ENCODE measurements at regions not wholly inside any gene's neighbourhood (a gene's known extent, or its start where the extent isn't known, plus 50 kb on each side); places are given as distances from the start of the nearest gene placed in this dataset.
"Not testable (repeated sequence)": the region's sequence is repeated elsewhere in the genome, so short reads cannot be mapped to it uniquely, and the experiment has no call there.

GRCh38 chr12:127048525-127048924 is 1218.4 kb upstream of the TMEM132C start:
- not testable (repeated sequence) for H3K27me3 ChIP-seq (ENCODE audit: control insufficient read depth in 2 of 2, insufficient read depth in 2 of 2, low read length in 2 of 2); H3K9me3 ChIP-seq (ENCODE audit: control insufficient read depth in 2 of 2, low read length in 2 of 2); H3K36me3 ChIP-seq (ENCODE audit: control insufficient read depth in 2 of 2, insufficient read depth in 2 of 2, low read length in 2 of 2); H3K27ac ChIP-seq (ENCODE audit: low read depth in 2 of 2, low read length in 2 of 2); H3K4me3 ChIP-seq (ENCODE audit: low read length in 2 of 2); H3K4me1 ChIP-seq (ENCODE audit: control insufficient read depth in 2 of 2, insufficient read depth in 2 of 2, low read length in 2 of 2); H3K9ac ChIP-seq (ENCODE audit: low read depth in 1 of 2, low read length in 2 of 2)

GRCh38 chr12:127051139-127051538 is 1215.8 kb upstream of the TMEM132C start:
- no peaks in the 10 kb centered on the region for H3K4me1 ChIP-seq (ENCODE audit: control insufficient read depth in 2 of 2, insufficient read depth in 2 of 2, low read length in 2 of 2)

DNA sequence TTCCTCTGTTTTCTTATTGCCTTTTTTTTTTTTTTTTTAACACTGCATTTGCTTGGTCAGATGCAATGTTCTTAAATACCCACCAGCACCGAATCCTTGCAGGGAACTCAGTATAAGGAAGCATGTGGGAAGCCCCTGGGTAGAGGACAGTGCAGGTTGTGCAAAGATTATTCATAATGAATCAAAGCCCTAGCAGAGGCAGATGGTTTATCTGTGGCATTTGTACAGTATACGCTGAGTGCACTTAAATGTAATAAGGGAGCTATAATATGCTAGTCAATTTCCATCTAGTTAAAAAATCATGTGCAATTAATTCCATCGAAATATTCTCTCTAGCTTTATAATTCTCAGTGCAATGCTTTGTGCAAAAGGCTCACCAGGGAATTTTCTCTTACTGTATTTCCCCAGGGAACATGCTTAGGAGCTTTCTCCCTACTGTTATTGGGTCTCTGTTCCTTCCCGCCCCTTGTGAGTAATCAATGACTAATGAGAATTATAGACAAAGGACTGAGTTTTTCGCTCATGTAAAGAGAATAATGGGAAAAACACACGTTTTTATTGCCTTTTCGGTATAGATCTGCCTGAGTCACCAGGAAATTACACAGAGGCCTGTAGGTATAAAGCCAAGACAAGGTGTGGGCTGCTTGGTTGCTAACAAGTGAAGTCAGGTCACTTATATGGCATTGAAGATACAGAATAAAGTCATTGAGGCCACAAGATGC is 1214.3 kb upstream of the TMEM132C start:
- Histone ChIP-seq H3K4me1 (ENCODE audit: control insufficient read depth in 2 of 2, insufficient read depth in 2 of 2, low read length in 2 of 2) (no peaks in the 10 kb centered on the region), H3K9me3 (ENCODE audit: control insufficient read depth in 2 of 2, low read length in 2 of 2) (no peaks in the 10 kb centered on the region), H3K27me3 (ENCODE audit: control insufficient read depth in 2 of 2, insufficient read depth in 2 of 2, low read length in 2 of 2) (no peaks in the 10 kb centered on the region), H3K36me3 (ENCODE audit: control insufficient read depth in 2 of 2, insufficient read depth in 2 of 2, low read length in 2 of 2) (no peaks in the 10 kb centered on the region), H3K4me3 (ENCODE audit: low read length in 2 of 2) (no peak overlapping the region), H3K27ac (ENCODE audit: low read depth in 2 of 2, low read length in 2 of 2) (no peak overlapping the region), H3K9ac (ENCODE audit: low read depth in 1 of 2, low read length in 2 of 2) (no peak overlapping the region)

More at GRCh38 chr12:127051139-127051538, 1215.8 kb upstream of the TMEM132C start:
- Histone ChIP-seq H3K36me3 (ENCODE audit: control insufficient read depth in 2 of 2, insufficient read depth in 2 of 2, low read length in 2 of 2) (no peaks in the 10 kb centered on the region), H3K9me3 (ENCODE audit: control insufficient read depth in 2 of 2, low read length in 2 of 2) (no peaks in the 10 kb centered on the region), H3K9ac (ENCODE audit: low read depth in 1 of 2, low read length in 2 of 2) (no peak overlapping the region), H3K27ac (ENCODE audit: low read depth in 2 of 2, low read length in 2 of 2) (no peak overlapping the region), H3K27me3 (ENCODE audit: control insufficient read depth in 2 of 2, insufficient read depth in 2 of 2, low read length in 2 of 2) (no peaks in the 10 kb centered on the region), H3K4me3 (ENCODE audit: low read length in 2 of 2) (no peak overlapping the region)

DNA sequence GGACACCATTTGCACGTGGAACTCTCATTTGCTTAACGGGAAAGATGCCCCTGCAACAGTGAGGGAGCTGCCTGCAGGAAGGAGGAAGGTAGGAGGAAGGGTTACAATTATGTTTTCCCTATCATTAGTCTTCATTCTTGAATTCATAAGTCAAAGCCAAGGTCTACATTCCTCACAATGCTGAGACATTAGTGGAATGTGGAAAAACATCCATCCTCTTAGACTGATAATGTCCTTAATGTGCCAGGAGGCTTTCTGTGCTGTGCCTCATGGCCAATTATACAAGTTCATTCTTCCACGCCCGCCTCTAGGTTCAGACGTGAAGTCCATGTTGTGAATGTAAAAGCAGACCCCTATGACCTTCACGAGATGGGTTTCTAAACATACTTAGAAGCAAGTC is 1212.4 kb upstream of the TMEM132C start:
- no peaks in the 10 kb centered on the region for H3K36me3 ChIP-seq (ENCODE audit: control insufficient read depth in 2 of 2, insufficient read depth in 2 of 2, low read length in 2 of 2)
- no peaks in the 10 kb centered on the region for H3K27me3 ChIP-seq (ENCODE audit: control insufficient read depth in 2 of 2, insufficient read depth in 2 of 2, low read length in 2 of 2)
- H3K4me1 ChIP-seq (ENCODE audit: control insufficient read depth in 2 of 2, insufficient read depth in 2 of 2, low read length in 2 of 2): no peaks in the 10 kb centered on the region
- H3K9ac ChIP-seq (ENCODE audit: low read depth in 1 of 2, low read length in 2 of 2): no peak overlapping the region
- H3K27ac ChIP-seq (ENCODE audit: low read depth in 2 of 2, low read length in 2 of 2): no peak overlapping the region
- no peaks in the 10 kb centered on the region for H3K9me3 ChIP-seq (ENCODE audit: control insufficient read depth in 2 of 2, low read length in 2 of 2)
- no peak overlapping the region for H3K4me3 ChIP-seq (ENCODE audit: low read length in 2 of 2)

GRCh38 chr12:127060310-127060847 is 1206.6 kb upstream of the TMEM132C start:
- no peaks in the 10 kb centered on the region for H3K9me3 ChIP-seq (ENCODE audit: control insufficient read depth in 2 of 2, low read length in 2 of 2)
- H3K27ac ChIP-seq (ENCODE audit: low read depth in 2 of 2, low read length in 2 of 2): peak overlapping the region in 1 of 2 donors; percentile 61
- no peaks in the 10 kb centered on the region for H3K36me3 ChIP-seq (ENCODE audit: control insufficient read depth in 2 of 2, insufficient read depth in 2 of 2, low read length in 2 of 2)

DNA sequence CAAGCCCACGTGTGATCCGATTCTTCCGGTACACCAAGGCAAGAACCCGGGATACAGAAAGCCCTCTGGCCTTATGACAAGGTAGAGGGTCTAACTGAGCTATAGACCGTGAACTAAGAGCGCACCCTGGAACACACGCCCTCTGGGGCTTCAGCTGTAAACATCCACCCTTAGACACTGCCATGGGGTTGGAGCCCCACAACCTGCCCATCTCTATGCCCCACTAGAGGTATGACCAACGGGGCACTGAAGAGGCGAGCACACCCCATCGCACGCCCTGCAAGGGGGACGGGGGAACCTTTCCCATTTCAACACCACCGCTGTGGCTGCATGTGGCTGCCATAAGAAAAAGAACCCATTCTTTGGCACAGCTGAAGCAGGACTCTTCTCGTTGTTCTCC is 1206.0 kb upstream of the TMEM132C start:
- peak overlapping the region in 1 of 2 donors; percentile 82 for H3K4me3 ChIP-seq (ENCODE audit: low read length in 2 of 2)
- H3K27ac ChIP-seq (ENCODE audit: low read depth in 2 of 2, low read length in 2 of 2): peak overlapping the region in 1 of 2 donors; percentile 61
- no peaks in the 10 kb centered on the region for H3K27me3 ChIP-seq (ENCODE audit: control insufficient read depth in 2 of 2, insufficient read depth in 2 of 2, low read length in 2 of 2)
- H3K4me1 ChIP-seq (ENCODE audit: control insufficient read depth in 2 of 2, insufficient read depth in 2 of 2, low read length in 2 of 2): no peaks in the 10 kb centered on the region
- H3K9ac ChIP-seq (ENCODE audit: low read depth in 1 of 2, low read length in 2 of 2): peak overlapping the region in 1 of 2 donors; percentile 56
- H3K36me3 ChIP-seq (ENCODE audit: control insufficient read depth in 2 of 2, insufficient read depth in 2 of 2, low read length in 2 of 2): no peaks in the 10 kb centered on the region
- H3K9me3 ChIP-seq (ENCODE audit: control insufficient read depth in 2 of 2, low read length in 2 of 2): no peaks in the 10 kb centered on the region

More at GRCh38 chr12:127060310-127060847, 1206.6 kb upstream of the TMEM132C start:
- no peaks in the 10 kb centered on the region for H3K4me1 ChIP-seq (ENCODE audit: control insufficient read depth in 2 of 2, insufficient read depth in 2 of 2, low read length in 2 of 2)
- peak overlapping the region in 1 of 2 donors; percentile 56 for H3K9ac ChIP-seq (ENCODE audit: low read depth in 1 of 2, low read length in 2 of 2)
- peak overlapping the region; percentile 38 to 82 for H3K4me3 ChIP-seq (ENCODE audit: low read length in 2 of 2)
- H3K27me3 ChIP-seq (ENCODE audit: control insufficient read depth in 2 of 2, insufficient read depth in 2 of 2, low read length in 2 of 2): no peaks in the 10 kb centered on the region

- H3K27ac ChIP-seq (ENCODE audit: low read depth in 2 of 2, low read length in 2 of 2): no peak overlapping the region
- H3K9ac ChIP-seq (ENCODE audit: low read depth in 1 of 2, low read length in 2 of 2): no peak overlapping the region
- peak overlapping the region in 1 of 2 donors; percentile 82 for H3K4me3 ChIP-seq (ENCODE audit: low read length in 2 of 2)
- H3K36me3 ChIP-seq (ENCODE audit: control insufficient read depth in 2 of 2, insufficient read depth in 2 of 2, low read length in 2 of 2): no peaks in the 10 kb centered on the region
- H3K4me1 ChIP-seq (ENCODE audit: control insufficient read depth in 2 of 2, insufficient read depth in 2 of 2, low read length in 2 of 2): no peaks in the 10 kb centered on the region
- H3K9me3 ChIP-seq (ENCODE audit: control insufficient read depth in 2 of 2, low read length in 2 of 2): no peaks in the 10 kb centered on the region
- no peaks in the 10 kb centered on the region for H3K27me3 ChIP-seq (ENCODE audit: control insufficient read depth in 2 of 2, insufficient read depth in 2 of 2, low read length in 2 of 2)
Measured at GRCh38 chr12:127063339-127064072, 1203.5 kb upstream of the TMEM132C start.

DNA sequence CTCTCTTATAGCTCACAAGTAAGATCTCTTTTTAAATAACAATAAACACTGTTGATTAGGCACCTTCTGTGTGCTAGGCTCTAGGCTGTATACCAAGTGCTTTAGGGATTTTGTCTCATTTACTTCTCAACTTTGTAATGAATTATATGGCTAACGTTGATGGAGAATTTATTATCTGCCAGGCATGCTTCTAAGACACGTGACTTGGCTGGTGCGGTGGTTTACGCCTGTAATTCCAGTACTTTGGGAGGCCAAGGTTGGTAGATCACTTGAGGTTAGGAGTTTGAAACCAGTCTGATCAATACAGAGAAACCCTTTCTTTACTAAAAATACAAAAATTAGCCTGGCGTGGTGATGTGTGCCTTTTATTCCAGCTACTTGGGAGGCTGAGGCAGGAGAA is 1202.8 kb upstream of the TMEM132C start:
- Histone ChIP-seq H3K9ac (ENCODE audit: low read depth in 1 of 2, low read length in 2 of 2) (no peak overlapping the region), H3K27me3 (ENCODE audit: control insufficient read depth in 2 of 2, insufficient read depth in 2 of 2, low read length in 2 of 2) (no peaks in the 10 kb centered on the region), H3K4me1 (ENCODE audit: control insufficient read depth in 2 of 2, insufficient read depth in 2 of 2, low read length in 2 of 2) (no peaks in the 10 kb centered on the region), H3K4me3 (ENCODE audit: low read length in 2 of 2) (no peak overlapping the region), H3K27ac (ENCODE audit: low read depth in 2 of 2, low read length in 2 of 2) (no peak overlapping the region), H3K9me3 (ENCODE audit: control insufficient read depth in 2 of 2, low read length in 2 of 2) (no peaks in the 10 kb centered on the region), H3K36me3 (ENCODE audit: control insufficient read depth in 2 of 2, insufficient read depth in 2 of 2, low read length in 2 of 2) (no peaks in the 10 kb centered on the region)

GRCh38 chr12:127065595-127065994 is 1201.4 kb upstream of the TMEM132C start:
- no peaks in the 10 kb centered on the region for H3K27me3 ChIP-seq (ENCODE audit: control insufficient read depth in 2 of 2, insufficient read depth in 2 of 2, low read length in 2 of 2)
- no peak overlapping the region for H3K4me3 ChIP-seq (ENCODE audit: low read length in 2 of 2)
- no peak overlapping the region for H3K9ac ChIP-seq (ENCODE audit: low read depth in 1 of 2, low read length in 2 of 2)

DNA sequence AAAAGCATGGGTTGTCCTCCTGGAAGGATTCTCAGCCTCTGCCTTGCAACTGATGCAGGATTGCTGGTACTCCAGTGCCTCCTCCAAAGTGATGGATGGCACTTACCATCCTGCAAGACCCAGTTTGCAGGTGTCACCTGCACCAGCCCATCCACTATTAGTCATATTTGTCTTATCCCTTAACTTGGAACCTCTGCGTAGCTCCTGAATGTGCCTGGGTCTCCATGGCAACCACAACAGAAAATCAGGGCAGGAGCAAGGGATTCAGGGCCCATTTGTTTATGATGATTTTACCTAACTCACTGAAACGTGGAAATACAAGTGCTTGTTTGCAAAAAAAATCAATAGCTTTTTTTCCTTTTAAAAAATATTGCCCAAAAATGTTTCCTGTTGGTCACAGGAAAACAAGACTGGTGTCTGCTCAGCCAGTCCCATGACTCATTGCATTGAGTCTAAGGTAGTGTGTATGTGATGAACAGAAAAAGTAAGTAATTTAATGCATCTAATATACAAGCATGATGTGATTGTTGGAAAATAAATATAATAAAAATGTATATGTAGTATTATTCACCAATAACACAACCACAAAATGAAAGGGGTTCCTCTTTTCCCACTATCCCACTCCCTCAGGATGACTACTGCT is 1196.3 kb upstream of the TMEM132C start:
- Histone ChIP-seq H3K4me3 (ENCODE audit: low read length in 2 of 2) (no peak overlapping the region), H3K4me1 (ENCODE audit: control insufficient read depth in 2 of 2, insufficient read depth in 2 of 2, low read length in 2 of 2) (no peaks in the 10 kb centered on the region), H3K9ac (ENCODE audit: low read depth in 1 of 2, low read length in 2 of 2) (no peak overlapping the region), H3K36me3 (ENCODE audit: control insufficient read depth in 2 of 2, insufficient read depth in 2 of 2, low read length in 2 of 2) (no peaks in the 10 kb centered on the region), H3K9me3 (ENCODE audit: control insufficient read depth in 2 of 2, low read length in 2 of 2) (no peaks in the 10 kb centered on the region), H3K27ac (ENCODE audit: low read depth in 2 of 2, low read length in 2 of 2) (no peak overlapping the region), H3K27me3 (ENCODE audit: control insufficient read depth in 2 of 2, insufficient read depth in 2 of 2, low read length in 2 of 2) (no peaks in the 10 kb centered on the region)

More at GRCh38 chr12:127065595-127065994, 1201.4 kb upstream of the TMEM132C start:
- Histone ChIP-seq H3K27ac (ENCODE audit: low read depth in 2 of 2, low read length in 2 of 2) (no peak overlapping the region), H3K9me3 (ENCODE audit: control insufficient read depth in 2 of 2, low read length in 2 of 2) (no peaks in the 10 kb centered on the region), H3K36me3 (ENCODE audit: control insufficient read depth in 2 of 2, insufficient read depth in 2 of 2, low read length in 2 of 2) (no peaks in the 10 kb centered on the region), H3K4me1 (ENCODE audit: control insufficient read depth in 2 of 2, insufficient read depth in 2 of 2, low read length in 2 of 2) (no peaks in the 10 kb centered on the region)
